CD14-positive monocyte (primary cell): ENCODE measurements at regions not wholly inside any gene's neighbourhood (a gene's known extent, or its start where the extent isn't known, plus 50 kb on each side); places are given as distances from the start of the nearest gene placed in this dataset.

ENCODE experiments used
- DNase-seq, 3 donors: peaks; one replicate each; pipeline ENCODE4 v3.0.0-alpha.2; 2011 to 2022
- H2AFZ ChIP-seq: 2 replicates; pipeline ENCODE4 v1.6.0; 2012; ENCODE audit warnings: mild to moderate bottlenecking, low read depth, low read length, inconsistent platforms; ENCODE audit not compliant: insufficient read depth, poor library complexity, severe bottlenecking
- H3K27ac ChIP-seq, 2 donors: 1 replicate in 1 of 2; 2 replicates in 1 of 2; pipeline ENCODE4 v1.5.1; 2012 to 2013; ENCODE audit warnings: low read length in 2 of 2, control low read depth in 1 of 2, inconsistent platforms in 1 of 2, low read depth in 1 of 2, mild to moderate bottlenecking in 1 of 2
- H3K27me3 ChIP-seq, 2 donors: one replicate each; pipeline versions ENCODE4 v1.6.0 to v1.6.1; 2011 to 2013; ENCODE audit warnings: low read length in 2 of 2; ENCODE audit not compliant: control insufficient read depth in 2 of 2, insufficient read depth in 2 of 2
- H3K36me3 ChIP-seq, 2 donors: replicated peaks in 1 of 2; 1 replicate in 1 of 2; 2 replicates in 1 of 2; pipeline versions ENCODE4 v1.5.1 to v1.6.1; 2012 to 2013; ENCODE audit warnings: low read length in 2 of 2, control low read depth in 1 of 2, inconsistent platforms in 1 of 2, mild to moderate bottlenecking in 1 of 2; ENCODE audit not compliant: insufficient read depth in 2 of 2, control insufficient read depth in 1 of 2
- H3K4me1 ChIP-seq, 2 donors: 1 replicate in 1 of 2; 2 replicates in 1 of 2; pipeline versions ENCODE4 v1.5.1 to v1.6.1; 2012 to 2013; ENCODE audit warnings: low read length in 2 of 2, control low read depth in 1 of 2, inconsistent platforms in 1 of 2, mild to moderate bottlenecking in 1 of 2, moderate library complexity in 1 of 2; ENCODE audit not compliant: insufficient read depth in 2 of 2, control insufficient read depth in 1 of 2
- H3K4me2 ChIP-seq: replicated peaks from 2 replicates; pipeline ENCODE3; 2012; ENCODE audit warnings: low read length, moderate library complexity, mild to moderate bottlenecking; ENCODE audit not compliant: poor library complexity, severe bottlenecking; ENCODE audit errors: extremely low read depth
- H3K4me3 ChIP-seq, 3 experiments: fragments of 200-600 bp in 1 of 3; sonication (generic) in 1 of 3; replicated peaks in 1 of 3; 1 replicate in 2 of 3; 2 replicates in 1 of 3; pipeline ENCODE4 v1.5.1; 2011 to 2013; ENCODE audit warnings: low read length in 3 of 3, mild to moderate bottlenecking in 3 of 3, control low read depth in 2 of 3, low read depth in 2 of 3, inconsistent platforms in 1 of 3, moderate library complexity in 1 of 3
- H3K79me2 ChIP-seq: 2 replicates; pipeline ENCODE4 v1.6.0; 2012; ENCODE audit warnings: mild to moderate bottlenecking, control low read depth, inconsistent platforms, low read length, moderate library complexity; ENCODE audit not compliant: insufficient read depth
- H3K9ac ChIP-seq: 2 replicates; pipeline ENCODE4 v1.6.0; 2017; ENCODE audit warnings: low read length, mild to moderate bottlenecking; ENCODE audit not compliant: insufficient read depth, poor library complexity, severe bottlenecking
- H3K9me3 ChIP-seq, 2 donors: replicated peaks in 1 of 2; 1 replicate in 1 of 2; 2 replicates in 1 of 2; pipeline versions ENCODE4 v1.5.1 to v1.6.1; 2012 to 2013; ENCODE audit warnings: low read length in 2 of 2, control low read depth in 1 of 2; ENCODE audit not compliant: control insufficient read depth in 1 of 2, insufficient read depth in 1 of 2
- H4K20me1 ChIP-seq: 2 replicates; pipeline ENCODE4 v1.6.0; 2012; ENCODE audit warnings: mild to moderate bottlenecking, low read length, control low read depth, moderate library complexity; ENCODE audit not compliant: insufficient read depth
- H3K27ac Mint-ChIP-seq, 7 donors: one replicate each; pipeline ENCODE4 v1.8.0; 2020; ENCODE audit warnings: mild to moderate bottlenecking in 7 of 7, mixed read lengths in 7 of 7, moderate library complexity in 6 of 7, inconsistent platforms in 2 of 7
- H3K27me3 Mint-ChIP-seq, 3 donors: one replicate each; pipeline ENCODE4 v1.8.0; 2021 to 2022; ENCODE audit warnings: low read depth in 3 of 3, mild to moderate bottlenecking in 3 of 3, mixed read lengths in 3 of 3, moderate library complexity in 3 of 3, inconsistent platforms in 1 of 3
- H3K36me3 Mint-ChIP-seq, 2 donors: one replicate each; pipeline ENCODE4 v1.8.0; 2020; ENCODE audit warnings: mixed read lengths in 2 of 2, inconsistent platforms in 1 of 2, mild to moderate bottlenecking in 1 of 2
- H3K4me1 Mint-ChIP-seq: one replicate; pipeline ENCODE4 v1.8.0; 2020; ENCODE audit warnings: mild to moderate bottlenecking, mixed read lengths
- H3K4me3 Mint-ChIP-seq, 2 donors: one replicate each; pipeline ENCODE4 v1.8.0; 2020; ENCODE audit warnings: mild to moderate bottlenecking in 2 of 2, mixed read lengths in 2 of 2, moderate library complexity in 1 of 2
- H3K9me3 Mint-ChIP-seq, 7 donors: one replicate each; pipeline ENCODE4 v1.8.0; 2020 to 2022; ENCODE audit warnings: mixed read lengths in 7 of 7, mild to moderate bottlenecking in 6 of 7, moderate library complexity in 6 of 7, inconsistent platforms in 2 of 7
- WGBS: methylation state at CpG from one replicate; pipeline ENCODE4 v1.1.5; 2013; ENCODE audit warnings: missing lambda C conversion rate; ENCODE audit not compliant: insufficient coverage; 5-methylcytosine and 5-hydroxymethylcytosine counted together
- intact Hi-C, 2 donors: fragments of 100-400 bp; cut with micrococcal nuclease; formaldehyde crosslinking; loops; one replicate each; pipeline versions ENCODE4 v1.15.0 to v1.15.1; 2023
- TF ChIP-seq, protein P1 (sequence below): fragments of 200-600 bp; IDR thresholded peaks from one replicate; pipeline ENCODE4 v1.8.0; 2022; ENCODE audit warnings: antibody characterized with exemption, mild to moderate bottlenecking

DNA sequence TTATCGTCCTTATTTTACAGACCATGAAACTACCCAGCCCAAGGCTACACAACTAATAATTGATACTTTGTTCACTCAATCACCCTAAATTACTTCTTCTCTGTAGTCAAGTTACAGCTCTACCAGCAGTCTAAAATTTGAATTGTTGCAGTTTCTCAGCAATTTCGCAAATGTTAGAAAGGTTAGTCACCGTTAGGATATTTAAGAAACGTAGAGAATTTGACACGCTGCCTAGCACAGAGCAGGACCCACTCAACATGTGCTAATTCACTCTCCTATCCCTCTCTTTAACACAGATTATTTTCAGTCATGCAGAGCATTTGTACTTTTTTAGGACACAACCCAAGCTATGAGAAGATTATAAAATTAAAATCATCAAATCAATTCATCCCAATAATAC lies 771.1 kb upstream of the LUZP2 start:
- Histone ChIP-seq H3K79me2 (no peaks in the 10 kb centered on the region), H3K9ac (no peak overlapping the region), H2AFZ (no peak overlapping the region), H3K4me1 (no peaks in the 10 kb centered on the region), H4K20me1 (no peaks in the 10 kb centered on the region), H3K9me3 (peaks cover 7 to 8% of the 10 kb centered on the region in 2 donors), H3K4me3 (no peak overlapping the region), H3K4me2 (no peak overlapping the region), H3K36me3 (no peaks in the 10 kb centered on the region), H3K27me3 (no peaks in the 10 kb centered on the region), H3K27ac (no peak overlapping the region)
- no CpG with 5 or more reads among the region's 5 CpGs for WGBS
- no peaks in the 10 kb centered on the region for H3K36me3 Mint-ChIP-seq
- H3K4me3 Mint-ChIP-seq: no peak overlapping the region
- no peaks in the 10 kb centered on the region for H3K27me3 Mint-ChIP-seq
- intact Hi-C loops: no loop called here
- H3K4me1 Mint-ChIP-seq: no peaks in the 10 kb centered on the region
- no peak overlapping the region for H3K27ac Mint-ChIP-seq
- TF ChIP-seq, protein P1, sequence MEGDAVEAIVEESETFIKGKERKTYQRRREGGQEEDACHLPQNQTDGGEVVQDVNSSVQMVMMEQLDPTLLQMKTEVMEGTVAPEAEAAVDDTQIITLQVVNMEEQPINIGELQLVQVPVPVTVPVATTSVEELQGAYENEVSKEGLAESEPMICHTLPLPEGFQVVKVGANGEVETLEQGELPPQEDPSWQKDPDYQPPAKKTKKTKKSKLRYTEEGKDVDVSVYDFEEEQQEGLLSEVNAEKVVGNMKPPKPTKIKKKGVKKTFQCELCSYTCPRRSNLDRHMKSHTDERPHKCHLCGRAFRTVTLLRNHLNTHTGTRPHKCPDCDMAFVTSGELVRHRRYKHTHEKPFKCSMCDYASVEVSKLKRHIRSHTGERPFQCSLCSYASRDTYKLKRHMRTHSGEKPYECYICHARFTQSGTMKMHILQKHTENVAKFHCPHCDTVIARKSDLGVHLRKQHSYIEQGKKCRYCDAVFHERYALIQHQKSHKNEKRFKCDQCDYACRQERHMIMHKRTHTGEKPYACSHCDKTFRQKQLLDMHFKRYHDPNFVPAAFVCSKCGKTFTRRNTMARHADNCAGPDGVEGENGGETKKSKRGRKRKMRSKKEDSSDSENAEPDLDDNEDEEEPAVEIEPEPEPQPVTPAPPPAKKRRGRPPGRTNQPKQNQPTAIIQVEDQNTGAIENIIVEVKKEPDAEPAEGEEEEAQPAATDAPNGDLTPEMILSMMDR: no peak
- DNase-seq: no peak
- H3K9me3 Mint-ChIP-seq: peaks cover 0 to 10% (median 2%) of the 10 kb centered on the region in 7 donors

DNA sequence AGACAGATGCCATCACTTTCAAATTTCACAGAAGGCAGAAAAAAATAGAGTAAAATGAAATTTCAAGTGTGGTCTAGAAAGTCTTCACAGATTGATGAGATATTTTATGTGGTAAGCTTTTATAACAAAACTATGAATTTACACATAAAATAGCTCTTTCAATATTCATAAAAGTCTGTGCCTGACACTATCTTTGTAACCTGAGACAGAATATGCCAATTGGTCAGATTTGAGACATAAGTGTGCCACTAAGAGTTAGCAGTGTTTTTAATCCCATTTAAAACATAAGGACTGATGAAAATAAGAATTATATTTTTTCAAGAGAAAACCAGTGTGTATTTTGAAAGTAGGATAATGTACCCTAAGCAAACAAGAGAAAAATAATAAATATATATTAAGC lies 769.5 kb upstream of the LUZP2 start:
- Histone ChIP-seq H3K4me2 (no peak overlapping the region), H3K27me3 (no peaks in the 10 kb centered on the region), H3K9me3 (peaks cover 21 to 22% of the 10 kb centered on the region in 2 donors), H3K27ac (no peak overlapping the region), H3K79me2 (no peaks in the 10 kb centered on the region), H3K9ac (no peak overlapping the region), H4K20me1 (no peaks in the 10 kb centered on the region), H2AFZ (no peak overlapping the region), H3K36me3 (no peaks in the 10 kb centered on the region), H3K4me1 (no peaks in the 10 kb centered on the region), H3K4me3 (no peak overlapping the region)
- intact Hi-C loops: no loop called here
- Mint-ChIP-seq H3K9me3 (peaks cover 0 to 18% (median 9%) of the 10 kb centered on the region in 7 donors), H3K27me3 (no peaks in the 10 kb centered on the region), H3K4me1 (no peaks in the 10 kb centered on the region), H3K27ac (no peak overlapping the region), H3K36me3 (no peaks in the 10 kb centered on the region), H3K4me3 (no peak overlapping the region)
- TF ChIP-seq, protein P1: no peak
- no peak for DNase-seq
